H1 (cell line): ENCODE measurements at regions not wholly inside any gene's neighbourhood (a gene's known extent, or its start where the extent isn't known, plus 50 kb on each side); places are given as distances from the start of the nearest gene placed in this dataset.

Source experiments
- ATF2 ChIP-seq: IDR thresholded peaks from 2 replicates; pipeline ENCODE4 v1.6.1; 2012; ENCODE audit warnings: low read length, inconsistent platforms
- MAX ChIP-seq: IDR thresholded peaks from 2 replicates; pipeline ENCODE4 v1.6.1; 2012; ENCODE audit warnings: inconsistent platforms
- RBBP5 ChIP-seq: IDR thresholded peaks from 2 replicates; pipeline ENCODE4 v1.7.1; 2012; ENCODE audit warnings: low read depth, mild to moderate bottlenecking, inconsistent platforms, low read length, moderate library complexity, borderline replicate concordance

GRCh38 chr2:22359071-22359672, 1025.8 kb upstream of the KLHL29 start (continued):
- TF ChIP-seq ATF2, result no peak
- no peak for TF ChIP-seq MAX
- no peak for TF ChIP-seq RBBP5
